WTC11 (cell line): ENCODE measurements at regions not wholly inside any gene's neighbourhood (a gene's known extent, or its start where the extent isn't known, plus 50 kb on each side); places are given as distances from the start of the nearest gene placed in this dataset.

ENCODE experiments used
- ATAC-seq: fragments of 200-7000 bp; cut with Tn5 transposase; 2 replicates; pipeline ENCODE4 v1.10.0; 2021; ENCODE audit warnings: mild to moderate bottlenecking, moderate library complexity
- CTCF ChIA-PET: fragments of 300-600 bp; sonication (Branson Sonifier 250); formaldehyde crosslinking; loops from one replicate; lab custom pipeline; 2021; ENCODE audit warnings: antibody characterized with exemption; lab: Charles Lee
- POLR2A ChIA-PET: fragments of 350-600 bp; sonication (Branson Sonifier 250); formaldehyde crosslinking; loops from one replicate; lab custom pipeline; 2021; ENCODE audit warnings: antibody characterized with exemption; lab: Charles Lee
- DNase-seq: peaks from one replicate; pipeline ENCODE4 v3.0.0; 2021; ENCODE audit warnings: low spot score
- H3K27ac Mint-ChIP-seq: 2 replicates; pipeline ENCODE4 v1.8.0; 2021; ENCODE audit warnings: mixed read lengths
- H3K27me3 Mint-ChIP-seq: 2 replicates; pipeline ENCODE4 v1.8.0; 2021; ENCODE audit warnings: low read depth, mild to moderate bottlenecking, moderate library complexity, mixed read lengths
- H3K36me3 Mint-ChIP-seq: 2 replicates; pipeline ENCODE4 v1.8.0; 2021; ENCODE audit warnings: mixed read lengths
- H3K4me1 Mint-ChIP-seq: 2 replicates; pipeline ENCODE4 v1.8.0; 2022; ENCODE audit warnings: mixed read lengths
- H3K4me3 Mint-ChIP-seq: 2 replicates; pipeline ENCODE4 v1.8.0; 2021; ENCODE audit warnings: mild to moderate bottlenecking, moderate library complexity, mixed read lengths
- H3K9me3 Mint-ChIP-seq: 2 replicates; pipeline ENCODE4 v1.8.0; 2021; ENCODE audit warnings: mixed read lengths
- CBFB ChIP-seq: sonication (generic); formaldehyde crosslinking; IDR thresholded peaks from 2 replicates; pipeline ENCODE4 v1.8.1; 2022; ENCODE audit warnings: mild to moderate bottlenecking, low read depth, missing genetic modification reagents
- CREB1 ChIP-seq: sonication (generic); formaldehyde crosslinking; IDR thresholded peaks from 2 replicates; pipeline ENCODE4 v1.8.0; 2023; ENCODE audit warnings: mild to moderate bottlenecking, missing genetic modification reagents
- CREM ChIP-seq: sonication (generic); formaldehyde crosslinking; IDR thresholded peaks from 2 replicates; pipeline ENCODE4 v1.8.1; 2022; ENCODE audit warnings: mild to moderate bottlenecking, missing genetic modification reagents, moderate library complexity
- ESRRA ChIP-seq: sonication (generic); formaldehyde crosslinking; IDR thresholded peaks from 2 replicates; pipeline ENCODE4 v1.8.1; 2022; ENCODE audit warnings: mild to moderate bottlenecking, missing genetic modification reagents, borderline replicate concordance
- JUN ChIP-seq: sonication (generic); formaldehyde crosslinking; IDR thresholded peaks from 2 replicates; pipeline ENCODE4 v1.8.0; 2023; ENCODE audit warnings: mild to moderate bottlenecking, missing genetic modification reagents
- MYBL2 ChIP-seq: sonication (generic); formaldehyde crosslinking; IDR thresholded peaks from 2 replicates; pipeline ENCODE4 v1.8.1; 2023; ENCODE audit warnings: mild to moderate bottlenecking, moderate library complexity, missing genetic modification reagents
- OVOL2 ChIP-seq: fragments of 250-450 bp; sonication (Bioruptor Pico); IDR thresholded peaks from 2 replicates; pipeline ENCODE4 v1.9.0; 2021; ENCODE audit warnings: mild to moderate bottlenecking, borderline replicate concordance
- PRRX2 ChIP-seq: fragments of 250-450 bp; sonication (Bioruptor Pico); IDR thresholded peaks from 2 replicates; pipeline ENCODE4 v1.8.0; 2021; ENCODE audit warnings: mild to moderate bottlenecking
- SMAD3 ChIP-seq: sonication (generic); formaldehyde crosslinking; IDR thresholded peaks from 2 replicates; pipeline ENCODE4 v1.8.0; 2022; ENCODE audit warnings: missing genetic modification reagents, mild to moderate bottlenecking, borderline replicate concordance
- SMAD4 ChIP-seq: sonication (generic); formaldehyde crosslinking; IDR thresholded peaks from 2 replicates; pipeline ENCODE4 v1.8.0; 2022; ENCODE audit warnings: mild to moderate bottlenecking, missing genetic modification reagents
- SP1 ChIP-seq: sonication (generic); formaldehyde crosslinking; conservative IDR thresholded peaks from 2 replicates; pipeline ENCODE4 v1.8.1; 2022; ENCODE audit warnings: missing genetic modification reagents
- TP53 ChIP-seq: sonication (generic); formaldehyde crosslinking; IDR thresholded peaks from 2 replicates; pipeline ENCODE4 v1.8.1; 2023; ENCODE audit warnings: mild to moderate bottlenecking, missing genetic modification reagents
- ZBTB21 ChIP-seq: sonication (generic); formaldehyde crosslinking; IDR thresholded peaks from 2 replicates; pipeline ENCODE4 v1.8.1; 2023; ENCODE audit warnings: mild to moderate bottlenecking, missing genetic modification reagents, borderline replicate concordance
- ZNF317 ChIP-seq: sonication (generic); formaldehyde crosslinking; IDR thresholded peaks from 2 replicates; pipeline ENCODE4 v1.8.1; 2023; ENCODE audit warnings: low read depth, mild to moderate bottlenecking, moderate library complexity, missing genetic modification reagents, borderline replicate concordance
- TF ChIP-seq, protein P1 (sequence below): sonication (generic); formaldehyde crosslinking; IDR thresholded peaks from 2 replicates; pipeline ENCODE4 v1.8.0; 2022; ENCODE audit warnings: mild to moderate bottlenecking, missing genetic modification reagents
- TF ChIP-seq, protein P2 (sequence below): sonication (generic); formaldehyde crosslinking; conservative IDR thresholded peaks from 2 replicates; pipeline ENCODE4 v1.8.1; 2022; ENCODE audit warnings: mild to moderate bottlenecking, missing genetic modification reagents
- TF ChIP-seq, protein P3 (sequence below): sonication (generic); formaldehyde crosslinking; IDR thresholded peaks from 2 replicates; pipeline ENCODE4 v1.8.0; 2023; ENCODE audit warnings: mild to moderate bottlenecking, missing genetic modification reagents
- TF ChIP-seq, protein P4 (sequence below): sonication (generic); formaldehyde crosslinking; IDR thresholded peaks from 2 replicates; pipeline ENCODE4 v1.8.0; 2023; ENCODE audit warnings: missing genetic modification reagents, mild to moderate bottlenecking, borderline replicate concordance
- TF ChIP-seq, protein P5 (sequence below): sonication (generic); formaldehyde crosslinking; IDR thresholded peaks from 2 replicates; pipeline ENCODE4 v1.8.1; 2023; ENCODE audit warnings: mild to moderate bottlenecking, missing genetic modification reagents, moderate library complexity
- TF ChIP-seq, protein P6 (sequence below): fragments of 200-600 bp; IDR thresholded peaks from 2 replicates; pipeline ENCODE4 v1.8.0; 2022; ENCODE audit warnings: antibody characterized with exemption
- TF ChIP-seq, protein P7 (sequence below): sonication (generic); formaldehyde crosslinking; IDR thresholded peaks from 2 replicates; pipeline ENCODE4 v1.8.1; 2023; ENCODE audit warnings: mild to moderate bottlenecking, missing genetic modification reagents, moderate library complexity
- TF ChIP-seq, protein P8 (sequence below): sonication (generic); formaldehyde crosslinking; IDR thresholded peaks from 2 replicates; pipeline ENCODE4 v1.8.1; 2022; ENCODE audit warnings: low read depth, mild to moderate bottlenecking, moderate library complexity, missing genetic modification reagents, borderline replicate concordance

DNA sequence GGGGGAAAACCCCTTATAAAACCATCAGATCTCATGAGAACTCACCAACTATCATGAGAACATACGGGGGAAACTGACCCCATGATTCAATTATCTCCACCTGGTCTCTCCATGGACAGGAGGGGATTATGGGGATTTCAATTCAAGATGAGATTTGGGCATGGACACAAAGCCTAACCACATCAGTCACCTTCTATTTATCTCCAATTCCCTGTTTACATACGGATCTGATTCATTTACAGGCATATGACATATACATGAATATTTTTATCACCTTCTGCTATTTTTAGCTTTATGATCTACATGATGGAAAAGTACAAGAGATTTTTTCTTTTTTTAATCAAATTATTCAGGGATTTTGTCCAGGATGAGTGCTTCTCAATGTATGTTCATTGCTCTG, 944.5 kb downstream of the REEP3 start:
- ChIA-PET CTCF (no interaction called here), POLR2A (no interaction called here)
- Mint-ChIP-seq H3K27me3 (peaks cover 5% of the 10 kb centered on the region; the same call in 1 of the 2 replicates), H3K27ac (no peak overlapping the region), H3K4me3 (no peak overlapping the region), H3K4me1 (peaks cover 18% of the 10 kb centered on the region), H3K9me3 (peaks cover 83% of the 10 kb centered on the region), H3K36me3 (peaks cover 65% of the 10 kb centered on the region)
- no peak for ATAC-seq
- no peak for DNase-seq
- TF ChIP-seq, protein P1, sequence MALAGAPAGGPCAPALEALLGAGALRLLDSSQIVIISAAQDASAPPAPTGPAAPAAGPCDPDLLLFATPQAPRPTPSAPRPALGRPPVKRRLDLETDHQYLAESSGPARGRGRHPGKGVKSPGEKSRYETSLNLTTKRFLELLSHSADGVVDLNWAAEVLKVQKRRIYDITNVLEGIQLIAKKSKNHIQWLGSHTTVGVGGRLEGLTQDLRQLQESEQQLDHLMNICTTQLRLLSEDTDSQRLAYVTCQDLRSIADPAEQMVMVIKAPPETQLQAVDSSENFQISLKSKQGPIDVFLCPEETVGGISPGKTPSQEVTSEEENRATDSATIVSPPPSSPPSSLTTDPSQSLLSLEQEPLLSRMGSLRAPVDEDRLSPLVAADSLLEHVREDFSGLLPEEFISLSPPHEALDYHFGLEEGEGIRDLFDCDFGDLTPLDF (CRISPR knock-in tag): no peak
- TF ChIP-seq MYBL2 (no peak), SP1 (CRISPR knock-in tag) (no peak), ZNF317 (no peak), OVOL2 (CRISPR knock-in tag) (no peak), ZBTB21 (CRISPR knock-in tag) (no peak)
- TF ChIP-seq, protein P2, sequence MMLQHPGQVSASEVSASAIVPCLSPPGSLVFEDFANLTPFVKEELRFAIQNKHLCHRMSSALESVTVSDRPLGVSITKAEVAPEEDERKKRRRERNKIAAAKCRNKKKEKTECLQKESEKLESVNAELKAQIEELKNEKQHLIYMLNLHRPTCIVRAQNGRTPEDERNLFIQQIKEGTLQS: no peak
- TF ChIP-seq, protein P3, sequence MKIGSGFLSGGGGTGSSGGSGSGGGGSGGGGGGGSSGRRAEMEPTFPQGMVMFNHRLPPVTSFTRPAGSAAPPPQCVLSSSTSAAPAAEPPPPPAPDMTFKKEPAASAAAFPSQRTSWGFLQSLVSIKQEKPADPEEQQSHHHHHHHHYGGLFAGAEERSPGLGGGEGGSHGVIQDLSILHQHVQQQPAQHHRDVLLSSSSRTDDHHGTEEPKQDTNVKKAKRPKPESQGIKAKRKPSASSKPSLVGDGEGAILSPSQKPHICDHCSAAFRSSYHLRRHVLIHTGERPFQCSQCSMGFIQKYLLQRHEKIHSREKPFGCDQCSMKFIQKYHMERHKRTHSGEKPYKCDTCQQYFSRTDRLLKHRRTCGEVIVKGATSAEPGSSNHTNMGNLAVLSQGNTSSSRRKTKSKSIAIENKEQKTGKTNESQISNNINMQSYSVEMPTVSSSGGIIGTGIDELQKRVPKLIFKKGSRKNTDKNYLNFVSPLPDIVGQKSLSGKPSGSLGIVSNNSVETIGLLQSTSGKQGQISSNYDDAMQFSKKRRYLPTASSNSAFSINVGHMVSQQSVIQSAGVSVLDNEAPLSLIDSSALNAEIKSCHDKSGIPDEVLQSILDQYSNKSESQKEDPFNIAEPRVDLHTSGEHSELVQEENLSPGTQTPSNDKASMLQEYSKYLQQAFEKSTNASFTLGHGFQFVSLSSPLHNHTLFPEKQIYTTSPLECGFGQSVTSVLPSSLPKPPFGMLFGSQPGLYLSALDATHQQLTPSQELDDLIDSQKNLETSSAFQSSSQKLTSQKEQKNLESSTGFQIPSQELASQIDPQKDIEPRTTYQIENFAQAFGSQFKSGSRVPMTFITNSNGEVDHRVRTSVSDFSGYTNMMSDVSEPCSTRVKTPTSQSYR (CRISPR knock-in tag): no peak
- TF ChIP-seq, protein P4, sequence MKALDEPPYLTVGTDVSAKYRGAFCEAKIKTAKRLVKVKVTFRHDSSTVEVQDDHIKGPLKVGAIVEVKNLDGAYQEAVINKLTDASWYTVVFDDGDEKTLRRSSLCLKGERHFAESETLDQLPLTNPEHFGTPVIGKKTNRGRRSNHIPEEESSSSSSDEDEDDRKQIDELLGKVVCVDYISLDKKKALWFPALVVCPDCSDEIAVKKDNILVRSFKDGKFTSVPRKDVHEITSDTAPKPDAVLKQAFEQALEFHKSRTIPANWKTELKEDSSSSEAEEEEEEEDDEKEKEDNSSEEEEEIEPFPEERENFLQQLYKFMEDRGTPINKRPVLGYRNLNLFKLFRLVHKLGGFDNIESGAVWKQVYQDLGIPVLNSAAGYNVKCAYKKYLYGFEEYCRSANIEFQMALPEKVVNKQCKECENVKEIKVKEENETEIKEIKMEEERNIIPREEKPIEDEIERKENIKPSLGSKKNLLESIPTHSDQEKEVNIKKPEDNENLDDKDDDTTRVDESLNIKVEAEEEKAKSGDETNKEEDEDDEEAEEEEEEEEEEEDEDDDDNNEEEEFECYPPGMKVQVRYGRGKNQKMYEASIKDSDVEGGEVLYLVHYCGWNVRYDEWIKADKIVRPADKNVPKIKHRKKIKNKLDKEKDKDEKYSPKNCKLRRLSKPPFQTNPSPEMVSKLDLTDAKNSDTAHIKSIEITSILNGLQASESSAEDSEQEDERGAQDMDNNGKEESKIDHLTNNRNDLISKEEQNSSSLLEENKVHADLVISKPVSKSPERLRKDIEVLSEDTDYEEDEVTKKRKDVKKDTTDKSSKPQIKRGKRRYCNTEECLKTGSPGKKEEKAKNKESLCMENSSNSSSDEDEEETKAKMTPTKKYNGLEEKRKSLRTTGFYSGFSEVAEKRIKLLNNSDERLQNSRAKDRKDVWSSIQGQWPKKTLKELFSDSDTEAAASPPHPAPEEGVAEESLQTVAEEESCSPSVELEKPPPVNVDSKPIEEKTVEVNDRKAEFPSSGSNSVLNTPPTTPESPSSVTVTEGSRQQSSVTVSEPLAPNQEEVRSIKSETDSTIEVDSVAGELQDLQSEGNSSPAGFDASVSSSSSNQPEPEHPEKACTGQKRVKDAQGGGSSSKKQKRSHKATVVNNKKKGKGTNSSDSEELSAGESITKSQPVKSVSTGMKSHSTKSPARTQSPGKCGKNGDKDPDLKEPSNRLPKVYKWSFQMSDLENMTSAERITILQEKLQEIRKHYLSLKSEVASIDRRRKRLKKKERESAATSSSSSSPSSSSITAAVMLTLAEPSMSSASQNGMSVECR (CRISPR knock-in tag): no peak

DNA sequence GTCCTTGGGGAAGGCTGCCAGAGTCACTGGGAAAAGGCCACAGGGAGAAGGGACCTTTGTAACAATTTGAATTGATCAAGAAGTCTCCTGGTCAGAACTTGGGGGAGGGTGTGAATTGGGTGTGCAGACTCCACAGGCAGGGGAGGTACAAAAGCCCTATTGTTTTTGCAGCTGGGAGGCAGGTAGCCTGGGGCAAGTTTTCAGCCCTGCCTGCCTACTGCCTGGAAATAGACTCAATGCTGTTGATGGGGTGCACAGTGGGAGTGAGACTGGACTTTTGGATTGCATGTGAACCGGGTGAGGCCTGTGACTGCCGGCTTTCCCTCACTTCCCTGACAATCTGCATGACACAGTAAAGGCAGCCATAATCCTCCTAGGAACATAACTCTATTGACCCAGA, 947.0 kb downstream of the REEP3 start:
- DNase-seq (no peak), ATAC-seq (no peak)
- CTCF ChIA-PET: no interaction called here
- Mint-ChIP-seq H3K27me3 (peaks cover 4% of the 10 kb centered on the region; the same call in 1 of the 2 replicates), H3K4me3 (no peak overlapping the region), H3K27ac (no peak overlapping the region; the same call in 1 of the 2 replicates), H3K9me3 (peaks cover 91% of the 10 kb centered on the region), H3K36me3 (peaks cover 68% of the 10 kb centered on the region), H3K4me1 (peaks cover 18% of the 10 kb centered on the region)
- POLR2A ChIA-PET: no interaction called here
- no peak for TF ChIP-seq CREB1
- no peak for TF ChIP-seq CBFB (CRISPR knock-in tag)
- TF ChIP-seq, protein P5, sequence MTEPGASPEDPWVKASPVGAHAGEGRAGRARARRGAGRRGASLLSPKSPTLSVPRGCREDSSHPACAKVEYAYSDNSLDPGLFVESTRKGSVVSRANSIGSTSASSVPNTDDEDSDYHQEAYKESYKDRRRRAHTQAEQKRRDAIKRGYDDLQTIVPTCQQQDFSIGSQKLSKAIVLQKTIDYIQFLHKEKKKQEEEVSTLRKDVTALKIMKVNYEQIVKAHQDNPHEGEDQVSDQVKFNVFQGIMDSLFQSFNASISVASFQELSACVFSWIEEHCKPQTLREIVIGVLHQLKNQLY (CRISPR knock-in tag): no peak
- no peak for TF ChIP-seq PRRX2
- TF ChIP-seq SMAD3: no peak
- no peak for TF ChIP-seq TP53 (CRISPR knock-in tag)
- TF ChIP-seq, protein P6, sequence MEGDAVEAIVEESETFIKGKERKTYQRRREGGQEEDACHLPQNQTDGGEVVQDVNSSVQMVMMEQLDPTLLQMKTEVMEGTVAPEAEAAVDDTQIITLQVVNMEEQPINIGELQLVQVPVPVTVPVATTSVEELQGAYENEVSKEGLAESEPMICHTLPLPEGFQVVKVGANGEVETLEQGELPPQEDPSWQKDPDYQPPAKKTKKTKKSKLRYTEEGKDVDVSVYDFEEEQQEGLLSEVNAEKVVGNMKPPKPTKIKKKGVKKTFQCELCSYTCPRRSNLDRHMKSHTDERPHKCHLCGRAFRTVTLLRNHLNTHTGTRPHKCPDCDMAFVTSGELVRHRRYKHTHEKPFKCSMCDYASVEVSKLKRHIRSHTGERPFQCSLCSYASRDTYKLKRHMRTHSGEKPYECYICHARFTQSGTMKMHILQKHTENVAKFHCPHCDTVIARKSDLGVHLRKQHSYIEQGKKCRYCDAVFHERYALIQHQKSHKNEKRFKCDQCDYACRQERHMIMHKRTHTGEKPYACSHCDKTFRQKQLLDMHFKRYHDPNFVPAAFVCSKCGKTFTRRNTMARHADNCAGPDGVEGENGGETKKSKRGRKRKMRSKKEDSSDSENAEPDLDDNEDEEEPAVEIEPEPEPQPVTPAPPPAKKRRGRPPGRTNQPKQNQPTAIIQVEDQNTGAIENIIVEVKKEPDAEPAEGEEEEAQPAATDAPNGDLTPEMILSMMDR: no peak
- TF ChIP-seq, protein P7, sequence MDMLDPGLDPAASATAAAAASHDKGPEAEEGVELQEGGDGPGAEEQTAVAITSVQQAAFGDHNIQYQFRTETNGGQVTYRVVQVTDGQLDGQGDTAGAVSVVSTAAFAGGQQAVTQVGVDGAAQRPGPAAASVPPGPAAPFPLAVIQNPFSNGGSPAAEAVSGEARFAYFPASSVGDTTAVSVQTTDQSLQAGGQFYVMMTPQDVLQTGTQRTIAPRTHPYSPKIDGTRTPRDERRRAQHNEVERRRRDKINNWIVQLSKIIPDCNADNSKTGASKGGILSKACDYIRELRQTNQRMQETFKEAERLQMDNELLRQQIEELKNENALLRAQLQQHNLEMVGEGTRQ (CRISPR knock-in tag): no peak
- TF ChIP-seq JUN (CRISPR knock-in tag): no peak
- TF ChIP-seq, protein P8, sequence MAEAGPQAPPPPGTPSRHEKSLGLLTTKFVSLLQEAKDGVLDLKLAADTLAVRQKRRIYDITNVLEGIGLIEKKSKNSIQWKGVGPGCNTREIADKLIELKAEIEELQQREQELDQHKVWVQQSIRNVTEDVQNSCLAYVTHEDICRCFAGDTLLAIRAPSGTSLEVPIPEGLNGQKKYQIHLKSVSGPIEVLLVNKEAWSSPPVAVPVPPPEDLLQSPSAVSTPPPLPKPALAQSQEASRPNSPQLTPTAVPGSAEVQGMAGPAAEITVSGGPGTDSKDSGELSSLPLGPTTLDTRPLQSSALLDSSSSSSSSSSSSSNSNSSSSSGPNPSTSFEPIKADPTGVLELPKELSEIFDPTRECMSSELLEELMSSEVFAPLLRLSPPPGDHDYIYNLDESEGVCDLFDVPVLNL (CRISPR knock-in tag): no peak
- no peak for TF ChIP-seq CREM (CRISPR knock-in tag)
- TF ChIP-seq SMAD4 (CRISPR knock-in tag): no peak
- TF ChIP-seq ESRRA: no peak
- TF ChIP-seq, all 79 proteins: peak for 0
